HFF-Myc (cell line): ENCODE measurements at regions not wholly inside any gene's neighbourhood (a gene's known extent, or its start where the extent isn't known, plus 50 kb on each side); places are given as distances from the start of the nearest gene placed in this dataset.

Source experiments
- DNase-seq: peaks from one replicate; pipeline ENCODE4 v3.0.0-alpha.2; 2011; ENCODE audit warnings: low read depth; ENCODE audit errors: extremely low read depth
- H3K4me3 ChIP-seq: replicated peaks from 2 replicates; pipeline ENCODE4 v1.5.1; 2011; ENCODE audit warnings: low read depth, mild to moderate bottlenecking, control low read depth, low read length
- CTCF ChIP-seq: IDR thresholded peaks from 2 replicates; pipeline ENCODE4 v1.5.1; 2012; ENCODE audit warnings: mild to moderate bottlenecking, low read depth, low read length, control low read depth; ENCODE audit errors: missing control alignments

- TF ChIP-seq CTCF = no peak
- no peak for DNase-seq
- no peak overlapping the region for H3K4me3 ChIP-seq
Measured at GRCh38 chr6:21478411-21478810, 115.1 kb upstream of the SOX4 start.

GRCh38 chr6:21478883-21479539 lies 114.5 kb upstream of the SOX4 start:
- no peak overlapping the region for H3K4me3 ChIP-seq
- no peak for TF ChIP-seq CTCF
- no peak for DNase-seq

GRCh38 chr6:21486115-21486514 lies 107.4 kb upstream of the SOX4 start:
- TF ChIP-seq CTCF = no peak
- no peak overlapping the region for H3K4me3 ChIP-seq
- no peak for DNase-seq

GRCh38 chr6:21489826-21490225 lies 103.7 kb upstream of the SOX4 start:
- no peak for DNase-seq
- H3K4me3 ChIP-seq = no peak overlapping the region
- TF ChIP-seq CTCF = no peak

- DNase-seq = no peak
- TF ChIP-seq CTCF = no peak
- no peak overlapping the region for H3K4me3 ChIP-seq
Measured at GRCh38 chr6:21491955-21492354, 101.6 kb upstream of the SOX4 start.

GRCh38 chr6:21494505-21494904 lies 99.0 kb upstream of the SOX4 start:
- H3K4me3 ChIP-seq = no peak overlapping the region
- no peak for DNase-seq
- TF ChIP-seq CTCF = no peak

GRCh38 chr6:21496196-21496595 lies 97.4 kb upstream of the SOX4 start:
- no peak overlapping the region for H3K4me3 ChIP-seq
- no peak for TF ChIP-seq CTCF
- DNase-seq = no peak
